Activated CD4-positive, alpha-beta T cell treated with anti-CD3 and anti-CD28 coated beads, Interleukin-2, amount 50 U/mL, for 16 hours (primary cell): ENCODE measurements at regions not wholly inside any gene's neighbourhood (a gene's known extent, or its start where the extent isn't known, plus 50 kb on each side); places are given as distances from the start of the nearest gene placed in this dataset.
"Not testable (repeated sequence)": the region's sequence is repeated elsewhere in the genome, so short reads cannot be mapped to it uniquely, and the experiment has no call there.

Experiments
- DNase-seq: peaks from one replicate; pipeline ENCODE4 v3.0.0-alpha.2; 2020

DNA sequence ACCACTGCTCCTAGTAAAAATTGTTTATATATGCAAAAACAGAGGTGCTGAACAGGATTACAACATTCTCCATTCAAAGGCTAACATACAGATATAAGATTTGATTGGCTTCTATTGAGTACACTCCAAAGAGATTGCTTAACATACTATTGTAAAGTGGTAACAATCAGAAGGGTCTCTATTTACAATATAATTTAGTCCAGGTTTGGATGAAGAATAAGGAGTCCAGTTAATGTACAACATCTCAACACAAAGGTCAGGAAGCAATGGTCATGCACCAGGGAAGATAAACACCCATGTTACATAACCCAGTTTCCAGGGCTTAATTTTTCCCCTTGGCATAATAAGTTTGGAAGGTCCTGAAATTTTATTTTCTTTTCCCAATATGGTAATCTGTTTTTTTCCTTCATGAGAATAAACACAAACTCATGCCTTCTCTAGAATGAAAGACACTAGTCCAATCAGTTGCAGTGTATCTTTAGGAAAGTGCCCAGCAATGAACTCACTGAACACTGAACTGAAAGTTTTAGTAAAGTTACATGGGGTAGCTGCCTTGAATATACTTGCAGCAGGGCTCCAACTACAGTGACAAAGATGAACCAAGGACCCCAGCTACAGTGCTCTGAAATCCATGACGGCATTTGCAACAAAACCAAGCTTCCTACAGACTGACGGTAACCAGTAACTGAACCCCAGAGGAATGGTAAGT, 255.3 kb upstream of the GJE1 start:
- DNase-seq = no peak

GRCh38 chr6:141874930-141875602, 257.7 kb upstream of the GJE1 start:
- peak; percentile 5 for DNase-seq

DNA sequence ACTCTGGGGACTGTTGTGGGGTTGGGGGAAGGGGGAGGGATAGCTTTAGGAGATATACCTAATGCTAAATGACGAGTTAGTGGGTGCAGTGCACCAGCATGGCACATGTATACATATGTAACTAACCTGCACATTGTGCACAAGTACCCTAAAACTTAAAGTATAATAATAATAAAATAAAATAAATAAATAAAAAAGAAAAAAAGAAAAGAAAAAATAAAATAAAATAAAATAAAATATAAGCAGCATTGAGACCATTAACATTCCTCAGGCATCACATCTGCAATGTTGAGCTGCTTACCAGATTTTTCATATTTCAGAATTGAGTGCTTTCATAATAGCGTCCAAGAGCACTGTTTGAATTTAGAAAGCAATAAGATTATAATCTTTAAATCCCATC, 263.2 kb upstream of the GJE1 start:
- not testable (repeated sequence) for DNase-seq

GRCh38 chr6:141867767-141868166, 265.0 kb upstream of the GJE1 start:
- no peak for DNase-seq

GRCh38 chr6:141866731-141867497, 265.8 kb upstream of the GJE1 start:
- DNase-seq = no peak

GRCh38 chr6:141851063-141851462, 281.7 kb upstream of the GJE1 start:
- no peak for DNase-seq

DNA sequence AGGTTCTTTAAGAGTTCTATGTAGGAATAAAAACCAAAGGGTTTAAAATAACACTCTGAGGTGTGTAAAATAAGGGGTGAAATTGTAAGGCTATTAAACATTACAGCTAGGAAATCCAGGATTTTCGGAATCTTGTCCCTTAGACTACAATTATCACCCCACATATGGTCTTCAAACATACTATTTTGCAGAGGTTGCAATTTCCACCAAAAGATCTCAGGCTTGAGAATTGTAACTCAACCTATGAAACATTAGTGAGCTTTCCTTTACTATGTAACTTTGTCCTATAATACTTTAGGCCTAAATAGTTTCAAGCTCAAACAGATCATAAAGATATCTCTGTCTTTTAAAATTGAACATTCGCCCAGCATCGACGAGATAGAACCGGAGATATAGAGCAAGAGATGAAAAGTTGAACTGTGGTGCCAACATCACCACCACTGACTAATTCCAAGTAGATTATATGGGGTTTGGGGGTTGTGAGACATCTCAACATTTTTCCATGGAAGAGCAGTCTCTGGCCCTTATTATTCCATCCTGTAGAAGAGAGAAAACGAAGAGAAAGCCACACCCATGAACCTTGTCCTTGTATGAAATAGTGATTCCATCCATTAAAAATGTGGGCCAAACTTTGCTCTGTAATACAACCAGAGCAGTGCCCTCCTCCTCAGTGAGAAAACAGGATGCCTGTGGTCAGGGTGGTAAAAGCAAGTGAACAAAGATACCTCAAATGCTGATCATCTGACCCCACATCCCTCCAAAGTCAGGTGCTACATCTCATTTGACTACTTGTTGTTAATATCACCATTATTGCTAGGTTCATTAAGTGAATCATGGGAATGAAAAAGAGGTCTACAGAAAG, 284.5 kb upstream of the GJE1 start:
- DNase-seq = peak; percentile 32

DNA sequence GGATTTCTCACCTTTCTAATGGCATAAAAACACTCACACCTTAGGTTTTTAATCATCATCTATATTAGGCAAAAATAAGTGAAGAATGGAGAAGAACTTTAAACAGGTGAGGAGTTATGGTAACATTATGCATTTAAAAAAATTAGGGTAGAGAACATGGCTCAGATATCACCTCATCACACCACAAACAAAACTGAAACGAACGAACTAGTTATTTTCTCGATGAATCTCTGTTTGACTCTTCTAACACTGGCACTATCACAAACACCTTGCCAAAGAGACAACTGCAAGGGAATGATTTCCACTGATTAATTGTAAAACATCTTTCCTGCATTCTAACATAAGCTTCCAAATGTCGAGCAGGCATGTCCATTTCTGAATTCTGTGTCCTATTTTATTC, 286.1 kb upstream of the GJE1 start:
- no peak for DNase-seq

- DNase-seq = no peak
These were observed 289.4 kb upstream of the GJE1 start for GRCh38 chr6:141843178-141843834.

GRCh38 chr6:141833001-141833655, 299.6 kb upstream of the GJE1 start:
- DNase-seq = no peak

DNA sequence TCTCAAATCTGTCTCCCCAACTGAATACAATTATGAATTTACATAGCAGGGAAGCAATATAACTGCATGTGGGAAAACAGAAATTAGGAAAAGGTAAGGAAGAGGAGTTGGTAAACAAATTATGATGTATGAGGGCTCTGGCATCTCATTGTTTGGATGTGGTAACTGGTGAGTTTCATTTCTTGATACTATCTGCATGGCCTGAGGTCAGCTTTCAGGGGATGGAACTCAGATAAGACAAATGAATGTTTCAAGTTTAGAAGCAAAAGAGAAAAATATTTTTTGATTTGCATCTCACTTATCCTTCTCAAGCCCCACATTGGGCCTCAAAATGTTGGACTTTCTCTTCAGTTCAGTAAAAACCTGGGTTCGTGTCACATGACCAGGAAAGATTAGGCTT, 302.2 kb upstream of the GJE1 start:
- DNase-seq = no peak

- no peak for DNase-seq
These were observed 303.0 kb upstream of the GJE1 start for GRCh38 chr6:141829566-141830360.

- DNase-seq = no peak
These were observed 308.4 kb upstream of the GJE1 start for GRCh38 chr6:141824350-141824749.

DNA sequence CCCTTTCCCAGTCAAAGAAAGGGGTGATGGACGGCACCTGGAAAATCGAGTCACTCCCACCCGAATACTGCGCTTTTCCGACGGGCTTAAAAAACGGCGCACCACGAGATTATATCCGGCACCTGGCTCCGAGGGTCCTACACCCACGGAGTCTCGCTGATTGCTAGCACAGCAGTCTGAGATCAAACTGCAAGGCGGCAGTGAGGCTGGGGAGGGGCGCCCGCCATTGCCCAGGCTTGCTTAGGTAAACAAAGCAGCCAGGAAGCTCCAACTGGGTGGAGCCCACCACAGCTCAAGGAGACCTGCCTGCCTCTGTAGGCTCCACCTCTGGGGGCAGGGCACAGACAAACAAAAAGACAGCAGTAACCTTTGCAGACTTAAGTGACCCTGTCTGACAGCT, 317.7 kb upstream of the GJE1 start:
- DNase-seq = not testable (repeated sequence)

DNA sequence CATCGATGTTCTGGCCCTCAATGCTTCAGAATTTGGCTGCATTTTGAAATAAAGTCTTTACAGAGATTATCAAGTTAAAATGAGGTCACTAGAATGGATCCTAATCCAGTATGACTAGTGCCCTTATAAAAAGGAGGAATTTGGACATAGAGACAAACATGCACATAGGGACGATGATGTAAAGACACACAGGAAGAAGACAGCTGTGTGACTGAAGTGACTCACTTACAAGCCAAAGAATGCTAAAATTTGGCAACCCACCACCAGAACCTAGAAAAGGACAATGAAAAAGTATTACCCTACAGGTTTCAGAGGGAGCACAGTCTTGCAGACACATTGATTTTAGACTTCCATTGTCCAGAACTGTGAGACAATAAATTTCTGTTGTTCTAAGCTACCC, 322.8 kb upstream of the GJE1 start:
- no peak for DNase-seq

DNA sequence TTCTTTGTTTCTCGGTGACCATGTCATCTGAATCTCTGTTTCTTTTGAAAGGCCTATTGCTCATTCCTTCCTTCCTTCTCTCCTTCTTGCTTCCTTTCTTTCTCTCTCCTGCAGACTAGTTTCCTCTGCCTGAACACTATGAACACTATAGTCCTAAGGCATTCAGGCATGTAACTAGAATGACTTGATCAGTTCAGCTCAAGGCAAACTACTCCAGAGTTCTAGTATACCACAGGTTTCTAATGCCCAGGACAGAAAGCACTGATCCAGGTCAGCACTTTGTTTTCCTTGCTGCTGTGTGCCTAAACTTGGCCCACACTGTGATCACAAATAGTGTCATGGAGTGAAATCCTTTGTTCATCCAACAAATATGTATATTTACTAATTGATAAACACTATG, 324.1 kb upstream of the GJE1 start:
- DNase-seq = no peak

DNA sequence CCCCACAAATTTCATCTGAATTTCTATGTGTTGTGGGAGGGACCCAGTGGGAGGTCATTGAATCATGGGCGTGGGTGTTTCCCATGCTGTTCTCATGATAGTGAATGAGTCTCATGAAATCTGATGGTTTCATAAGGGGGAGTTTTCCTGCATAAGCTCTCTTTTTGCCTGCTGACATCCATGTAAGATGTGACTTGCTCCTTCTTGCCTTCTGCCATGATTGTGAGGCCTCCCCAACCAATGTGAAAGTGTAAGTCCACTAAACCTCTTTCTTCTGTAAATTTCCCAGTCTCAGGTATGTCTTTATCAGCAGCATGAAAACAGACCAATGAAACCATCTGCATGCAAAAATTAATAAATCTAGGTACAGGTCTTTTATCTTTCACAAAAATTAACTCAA, 331.8 kb upstream of the GJE1 start:
- DNase-seq = not testable (repeated sequence)

- DNase-seq = no peak
These were observed 341.8 kb upstream of the GJE1 start for GRCh38 chr6:141790921-141791320.

- no peak for DNase-seq
These were observed 344.6 kb upstream of the GJE1 start for GRCh38 chr6:141788096-141788495.

- no peak for DNase-seq
These were observed 349.1 kb upstream of the GJE1 start for GRCh38 chr6:141783585-141783984.

DNA sequence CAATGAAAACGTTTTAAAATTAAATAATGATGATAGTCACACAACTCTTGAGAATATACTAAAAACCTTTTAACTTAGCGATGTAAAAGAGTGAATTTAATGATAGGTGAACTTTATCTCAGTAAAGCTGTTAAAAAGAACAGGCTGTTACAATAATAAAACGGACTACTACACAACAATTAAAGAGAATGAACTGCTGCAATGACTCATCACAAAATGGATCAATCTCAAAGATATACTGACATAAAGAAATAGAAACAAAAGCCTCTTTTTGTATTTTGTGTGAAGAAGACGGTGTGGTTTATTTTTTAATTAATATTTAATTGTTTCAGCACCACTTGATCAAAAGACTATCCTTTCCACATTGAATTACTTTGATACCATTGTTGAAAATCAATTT, 352.4 kb upstream of the GJE1 start:
- DNase-seq = no peak
